ENCODE measurements at regions not wholly inside any gene's neighbourhood (a gene's known extent, or its start where the extent isn't known, plus 50 kb on each side); places are given as distances from the start of the nearest gene placed in this dataset.
"Not testable (repeated sequence)": the region's sequence is repeated elsewhere in the genome, so short reads cannot be mapped to it uniquely, and the experiment has no call there.

GRCh38 chr14:100430571-100430970, 107.4 kb downstream of the SLC25A47 start:
- in situ Hi-C loops (cut with HindIII; ENCODE audit: low pct_unique_long_range_greater_than_20kb, low sequenced_read_pairs) = no loop called here
- DNase-seq (ENCODE audit: low read depth) = no peak

DNA sequence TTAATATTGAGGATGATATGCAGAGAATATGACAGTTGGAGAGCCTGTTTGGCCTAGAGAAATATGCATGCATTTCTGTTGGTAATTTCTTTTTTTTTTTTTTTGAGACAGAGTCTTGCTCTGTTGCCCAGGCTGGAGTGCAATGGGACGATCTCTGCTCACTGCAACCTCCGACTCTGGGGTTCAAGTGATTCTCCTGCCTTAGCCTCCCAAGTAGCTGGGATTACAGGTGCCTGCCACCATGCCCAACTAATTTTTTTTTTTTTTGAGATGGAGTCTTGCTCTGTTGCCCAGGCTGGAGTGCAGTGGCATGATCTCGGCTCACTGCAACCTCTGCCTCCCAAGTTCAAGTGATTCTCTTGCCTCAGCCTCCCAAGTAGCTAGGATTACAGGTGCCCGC, 108.3 kb downstream of the SLC25A47 start:
- DNase-seq (ENCODE audit: low read depth); in situ Hi-C loops (cut with HindIII; ENCODE audit: low pct_unique_long_range_greater_than_20kb, low sequenced_read_pairs): not testable (repeated sequence)

DNA sequence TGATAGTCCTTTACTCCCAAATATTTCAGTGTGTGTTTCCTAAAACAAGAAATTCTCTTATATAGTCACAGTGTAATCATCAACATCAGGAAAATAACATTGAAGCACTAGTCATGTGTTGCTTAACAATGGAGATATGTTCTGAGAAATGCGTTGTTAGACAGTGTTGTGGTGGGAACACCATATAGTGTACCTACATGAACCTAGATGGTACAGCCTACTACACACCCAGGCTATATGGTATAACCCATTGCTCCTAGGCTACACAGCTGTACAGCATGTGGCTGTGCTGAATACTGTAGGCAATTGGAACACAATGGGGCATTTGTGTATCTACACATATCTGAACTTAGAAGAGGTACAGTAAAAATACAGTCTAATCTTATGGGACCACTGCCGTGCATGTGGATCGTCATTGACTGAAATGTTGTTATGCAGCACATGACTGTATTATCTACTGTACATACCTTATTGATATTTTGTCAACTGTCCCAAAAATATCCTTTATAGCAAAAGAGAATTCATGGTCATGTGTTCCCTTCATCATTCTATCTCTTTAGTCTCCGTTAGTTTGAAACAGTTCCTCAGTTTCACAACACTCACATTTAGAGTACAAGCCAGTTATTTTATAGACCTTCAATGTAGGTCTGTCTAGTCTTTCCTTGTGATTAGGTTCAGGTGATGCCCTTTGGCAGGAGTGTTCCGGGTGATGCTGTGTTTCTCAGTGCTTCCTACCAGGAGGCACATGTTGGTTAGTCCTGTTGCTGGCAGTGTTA, 109.7 kb downstream of the SLC25A47 start:
- in situ Hi-C loops (cut with HindIII; ENCODE audit: low pct_unique_long_range_greater_than_20kb, low sequenced_read_pairs) = no loop called here

DNA sequence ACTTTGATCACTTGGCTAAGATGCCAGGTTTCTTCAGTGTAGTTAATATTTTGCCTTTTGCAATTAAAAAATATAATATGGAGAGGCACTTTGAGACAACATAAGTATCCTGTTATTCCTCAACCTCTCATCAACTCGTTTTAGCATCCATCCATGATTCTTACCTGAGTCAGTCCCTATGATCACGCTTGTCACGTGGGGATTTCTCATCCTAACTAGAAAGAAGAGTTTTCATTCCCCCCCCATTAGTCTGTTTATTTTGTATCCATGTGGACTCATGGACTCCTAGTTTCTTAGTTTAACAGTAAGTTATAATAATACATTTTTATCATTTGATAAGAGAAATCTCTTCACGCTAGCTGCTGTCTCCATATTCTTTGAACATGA, 110.3 kb downstream of the SLC25A47 start:
- no peak for DNase-seq (ENCODE audit: low read depth)
- in situ Hi-C loops (cut with HindIII; ENCODE audit: low pct_unique_long_range_greater_than_20kb, low sequenced_read_pairs) = no loop called here

More for the DNA sequence above, 109.7 kb downstream of the SLC25A47 start:
- DNase-seq (ENCODE audit: low read depth) = no peak

DNA sequence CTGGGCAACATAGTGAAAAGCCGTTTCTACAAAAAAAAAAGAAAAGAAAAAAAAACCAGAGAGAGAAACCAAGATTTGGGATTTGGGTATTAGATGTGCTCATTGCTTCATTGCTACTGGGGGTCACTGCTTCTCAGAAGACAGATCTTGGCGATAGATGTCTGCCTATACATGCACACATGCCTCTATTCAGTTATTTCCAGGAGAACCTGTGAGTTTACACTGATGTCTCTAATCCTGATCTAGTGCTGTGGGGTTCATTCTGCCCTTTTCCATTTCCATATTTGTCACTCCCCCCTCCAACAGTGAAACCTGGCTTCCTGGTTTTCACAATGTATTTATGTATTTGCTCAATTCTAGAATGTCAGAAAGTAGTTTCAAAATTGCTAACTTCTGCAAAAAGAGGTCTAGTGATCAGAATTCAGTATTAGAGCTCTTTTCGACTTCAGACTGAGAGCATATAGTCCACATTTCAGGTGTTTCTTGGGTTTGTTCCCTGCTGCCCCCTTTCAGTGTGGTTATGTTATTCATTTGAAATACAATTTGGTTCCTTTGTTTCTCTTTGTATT, 111.0 kb downstream of the SLC25A47 start:
- in situ Hi-C loops (cut with HindIII; ENCODE audit: low pct_unique_long_range_greater_than_20kb, low sequenced_read_pairs) = no loop called here
- DNase-seq (ENCODE audit: low read depth) = no peak

- in situ Hi-C loops (cut with HindIII; ENCODE audit: low pct_unique_long_range_greater_than_20kb, low sequenced_read_pairs) = no loop called here
- no peak for DNase-seq (ENCODE audit: low read depth)
Observed at GRCh38 chr14:100434911-100435438, 111.8 kb downstream of the SLC25A47 start.

DNA sequence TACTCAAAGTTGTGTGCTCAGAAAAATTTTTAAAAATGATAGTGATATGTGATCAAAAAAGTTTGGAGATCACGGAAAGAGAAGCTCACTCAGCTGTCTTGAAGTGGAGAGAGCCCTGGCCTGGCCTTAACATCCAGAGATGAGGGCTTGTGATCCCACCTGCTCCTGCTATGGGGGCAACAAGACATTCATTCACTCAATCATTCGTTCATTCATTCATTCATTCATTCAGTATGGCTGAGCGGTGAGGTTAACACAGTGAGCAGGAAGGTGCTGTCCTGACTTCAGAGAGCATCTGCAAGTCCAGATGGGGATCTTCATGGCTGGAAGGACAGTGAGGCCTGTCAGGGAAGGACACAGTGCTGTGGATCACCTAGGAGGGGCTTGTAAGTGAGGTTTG, 112.3 kb downstream of the SLC25A47 start:
- in situ Hi-C loops (cut with HindIII; ENCODE audit: low pct_unique_long_range_greater_than_20kb, low sequenced_read_pairs) = no loop called here

GRCh38 chr14:100436745-100437406, 113.7 kb downstream of the SLC25A47 start:
- in situ Hi-C loops (cut with HindIII; ENCODE audit: low pct_unique_long_range_greater_than_20kb, low sequenced_read_pairs) = no loop called here
- DNase-seq (ENCODE audit: low read depth) = no peak

More for the DNA sequence above, 112.3 kb downstream of the SLC25A47 start:
- DNase-seq (ENCODE audit: low read depth) = no peak

- in situ Hi-C loops (cut with HindIII; ENCODE audit: low pct_unique_long_range_greater_than_20kb, low sequenced_read_pairs) = no loop called here
- no peak for DNase-seq (ENCODE audit: low read depth)
Observed at GRCh38 chr14:100438271-100438670, 115.1 kb downstream of the SLC25A47 start.

DNA sequence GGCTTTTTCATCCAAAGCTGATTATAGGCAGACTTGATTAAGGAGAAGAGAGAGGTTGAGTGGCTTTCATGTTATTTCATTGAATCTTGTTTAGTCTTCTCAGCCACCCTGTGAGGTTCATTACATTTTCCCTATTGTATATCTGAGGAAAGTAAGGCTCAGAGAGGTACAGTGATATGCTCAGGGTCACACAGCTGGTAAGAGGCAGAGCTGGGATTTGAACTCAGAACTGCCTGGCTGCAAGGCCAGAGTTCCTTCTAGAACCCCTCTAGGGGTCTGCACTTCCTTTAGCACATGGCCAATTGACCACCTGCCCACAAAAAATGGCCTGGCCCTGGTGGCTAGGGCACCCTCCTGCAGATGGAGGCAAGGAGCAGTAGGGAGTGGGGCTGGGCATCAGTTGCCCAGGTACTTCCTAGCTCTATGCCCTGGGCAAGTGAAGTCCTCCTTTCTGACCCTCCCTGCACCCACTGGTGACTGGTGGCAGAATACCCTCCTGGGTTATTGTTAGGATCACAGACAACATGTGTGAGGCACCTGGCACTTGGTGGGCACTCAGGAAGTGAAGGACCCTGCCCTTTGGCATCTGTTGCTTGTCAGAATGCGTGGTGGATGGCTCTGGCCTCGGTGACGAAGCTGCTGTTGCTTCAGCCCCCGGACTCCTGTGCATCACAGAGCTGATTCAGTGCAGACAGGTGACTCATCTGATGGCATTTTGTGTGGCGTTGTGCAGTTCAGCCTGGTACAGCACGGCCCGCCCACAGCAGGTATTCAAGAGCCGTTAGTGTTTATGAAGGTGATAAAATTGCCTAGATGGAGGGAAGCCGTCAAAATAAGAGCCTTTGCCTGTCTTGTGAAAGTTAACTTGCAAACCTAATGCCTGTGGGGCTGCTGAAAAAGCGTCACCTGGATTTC, 115.8 kb downstream of the SLC25A47 start:
- in situ Hi-C loops (cut with HindIII; ENCODE audit: low pct_unique_long_range_greater_than_20kb, low sequenced_read_pairs) = no loop called here
- peak; percentile 85 for DNase-seq (ENCODE audit: low read depth)

GRCh38 chr14:100439781-100440180, 116.6 kb downstream of the SLC25A47 start:
- DNase-seq (ENCODE audit: low read depth) = no peak
- in situ Hi-C loops (cut with HindIII; ENCODE audit: low pct_unique_long_range_greater_than_20kb, low sequenced_read_pairs) = no loop called here

- peak; percentile 82 for DNase-seq (ENCODE audit: low read depth)
- in situ Hi-C loops (cut with HindIII; ENCODE audit: low pct_unique_long_range_greater_than_20kb, low sequenced_read_pairs) = no loop called here
Observed at GRCh38 chr14:100440207-100440631, 117.1 kb downstream of the SLC25A47 start.

- in situ Hi-C loops (cut with HindIII; ENCODE audit: low pct_unique_long_range_greater_than_20kb, low sequenced_read_pairs) = no loop called here
- no peak for DNase-seq (ENCODE audit: low read depth)
Observed at GRCh38 chr14:100440758-100441203, 117.6 kb downstream of the SLC25A47 start.

GRCh38 chr14:100441271-100441947, 118.3 kb downstream of the SLC25A47 start:
- in situ Hi-C loops (cut with HindIII; ENCODE audit: low pct_unique_long_range_greater_than_20kb, low sequenced_read_pairs) = no loop called here
- no peak for DNase-seq (ENCODE audit: low read depth)

DNA sequence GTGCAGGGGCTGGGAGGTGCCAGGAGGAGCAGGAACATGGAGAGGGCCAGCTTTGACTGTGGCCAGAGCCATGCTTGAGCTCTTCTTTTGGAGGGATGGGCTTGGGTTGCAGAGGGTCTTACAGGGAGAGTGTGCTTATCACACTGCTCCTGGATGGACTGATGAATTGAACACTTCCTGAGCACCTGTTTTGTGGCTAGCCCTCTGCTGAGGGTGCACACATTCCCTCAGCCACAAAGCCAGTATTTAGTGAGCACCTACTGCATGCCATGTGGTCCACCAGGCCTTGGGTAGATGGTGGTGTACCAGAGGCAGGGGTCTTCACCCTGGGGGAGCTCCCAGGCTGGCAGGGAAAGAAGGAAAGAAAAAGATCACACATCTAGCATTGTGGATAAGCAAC, 118.9 kb downstream of the SLC25A47 start:
- DNase-seq (ENCODE audit: low read depth) = no peak
- in situ Hi-C loops (cut with HindIII; ENCODE audit: low pct_unique_long_range_greater_than_20kb, low sequenced_read_pairs) = no loop called here

GRCh38 chr14:100442498-100443490, 119.7 kb downstream of the SLC25A47 start:
- in situ Hi-C loops (cut with HindIII; ENCODE audit: low pct_unique_long_range_greater_than_20kb, low sequenced_read_pairs) = no loop called here
- DNase-seq (ENCODE audit: low read depth) = no peak

DNA sequence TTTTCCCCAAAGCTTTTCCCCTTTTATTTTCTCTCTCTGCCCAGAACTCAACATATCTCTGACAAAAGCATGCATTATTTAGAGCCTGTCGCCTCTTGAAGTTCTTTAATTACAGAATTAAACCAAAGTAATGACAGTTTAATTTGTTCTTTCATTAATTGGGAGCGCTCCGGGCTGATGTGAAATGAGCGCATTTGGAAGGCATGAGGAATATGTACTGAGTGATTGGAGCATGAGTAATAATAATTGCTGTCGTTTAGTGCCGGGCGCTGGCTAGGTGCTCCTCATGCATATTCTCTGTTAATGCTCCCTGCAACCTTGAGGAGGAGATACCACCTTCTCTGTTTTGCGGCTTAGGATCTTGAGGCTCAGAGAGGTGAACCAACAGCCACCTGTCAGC, 120.5 kb downstream of the SLC25A47 start:
- DNase-seq (ENCODE audit: low read depth) = no peak
- in situ Hi-C loops (cut with HindIII; ENCODE audit: low pct_unique_long_range_greater_than_20kb, low sequenced_read_pairs) = no loop called here

All from Caki2 (cell line).